ENCODE measurements at regions not wholly inside any gene's neighbourhood (a gene's known extent, or its start where the extent isn't known, plus 50 kb on each side); places are given as distances from the start of the nearest gene placed in this dataset.

DNA sequence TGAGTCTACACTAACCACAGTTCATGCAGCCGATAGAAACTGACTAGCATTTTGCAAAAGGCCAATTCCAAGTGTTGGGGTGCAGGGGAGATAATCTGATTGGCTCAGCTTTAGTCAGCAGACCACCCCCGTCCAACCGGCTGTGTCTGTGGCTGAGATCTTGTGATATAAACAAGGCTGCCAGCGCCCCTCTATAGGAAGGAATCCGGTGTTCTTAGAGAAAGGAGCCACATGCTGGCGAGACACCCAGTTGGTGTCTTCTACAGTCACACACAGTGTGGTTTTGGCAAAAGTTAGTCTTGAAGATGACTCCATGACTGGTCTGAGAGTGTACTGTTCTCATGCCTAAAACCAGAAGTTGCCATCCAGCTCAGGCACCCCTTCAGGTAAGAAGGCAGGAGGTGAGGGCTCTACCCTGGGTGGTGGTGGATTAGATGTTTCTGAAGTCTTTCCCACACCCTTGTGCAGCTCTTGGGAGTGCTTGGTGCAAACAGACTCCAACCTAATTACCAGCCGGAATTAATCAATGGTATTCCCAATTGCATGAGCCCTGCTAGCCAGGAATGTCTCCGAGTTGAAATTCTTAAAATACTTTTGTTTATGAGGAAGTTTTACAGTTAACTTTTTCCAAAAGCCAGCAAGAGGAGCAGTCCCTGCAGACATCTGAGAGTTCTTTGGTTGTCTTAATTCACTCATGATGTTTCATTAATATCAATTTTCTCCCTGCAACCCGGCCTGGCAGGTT, 172.3 kb upstream of the IRX6 start:
- 50% methylated on average over 2 of the region's 9 CpGs for WGBS (ENCODE audit: insufficient coverage, low lambda C conversion rate)
- Histone ChIP-seq H3K36me3 (ENCODE audit: control insufficient read depth, insufficient read depth, low read length) (no peaks in the 10 kb centered on the region), H3K4me1 (ENCODE audit: control insufficient read depth, insufficient read depth, low read length) (no peaks in the 10 kb centered on the region), H3K4me3 (ENCODE audit: low read length) (no peak overlapping the region), H3K27me3 (ENCODE audit: control insufficient read depth, insufficient read depth, low read length) (no peaks in the 10 kb centered on the region), H3K9me3 (ENCODE audit: control insufficient read depth, low read depth, low read length) (no peaks in the 10 kb centered on the region), H3K27ac (ENCODE audit: low read length) (no peak overlapping the region)
- no peak for DNase-seq

DNA sequence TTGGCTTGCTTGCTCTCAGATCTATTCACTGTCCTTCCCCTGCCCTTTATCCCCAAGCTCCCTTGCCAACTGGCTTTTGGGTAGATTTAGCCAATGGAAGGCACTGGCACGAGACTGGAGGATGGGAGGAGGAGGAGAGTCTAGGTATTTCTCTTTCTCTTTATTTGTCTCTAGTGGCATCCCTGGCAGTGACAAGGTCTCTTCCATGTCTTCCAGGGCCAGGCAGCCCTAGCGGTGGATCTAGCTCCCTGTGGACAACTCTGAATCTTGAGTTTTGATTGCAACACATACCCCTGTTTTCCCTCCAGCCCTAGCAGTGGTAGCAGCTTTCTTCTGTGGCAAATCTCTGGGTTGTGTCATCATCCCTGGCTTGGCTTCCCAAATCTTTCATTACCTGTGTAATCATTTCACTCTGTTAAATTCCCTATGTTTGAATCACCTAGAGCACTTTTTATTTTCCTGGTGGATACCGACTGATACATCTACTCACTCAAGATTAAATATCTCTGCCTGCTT, 171.1 kb upstream of the IRX6 start:
- no peaks in the 10 kb centered on the region for H3K36me3 ChIP-seq (ENCODE audit: control insufficient read depth, insufficient read depth, low read length)
- H3K4me3 ChIP-seq (ENCODE audit: low read length): no peak overlapping the region
- H3K27me3 ChIP-seq (ENCODE audit: control insufficient read depth, insufficient read depth, low read length): no peaks in the 10 kb centered on the region
- no peaks in the 10 kb centered on the region for H3K9me3 ChIP-seq (ENCODE audit: control insufficient read depth, low read depth, low read length)
- no CpG with 5 or more reads among the region's 3 CpGs for WGBS (ENCODE audit: insufficient coverage, low lambda C conversion rate)
- no peak overlapping the region for H3K27ac ChIP-seq (ENCODE audit: low read length)
- no peaks in the 10 kb centered on the region for H3K4me1 ChIP-seq (ENCODE audit: control insufficient read depth, insufficient read depth, low read length)
- DNase-seq: no peak

DNA sequence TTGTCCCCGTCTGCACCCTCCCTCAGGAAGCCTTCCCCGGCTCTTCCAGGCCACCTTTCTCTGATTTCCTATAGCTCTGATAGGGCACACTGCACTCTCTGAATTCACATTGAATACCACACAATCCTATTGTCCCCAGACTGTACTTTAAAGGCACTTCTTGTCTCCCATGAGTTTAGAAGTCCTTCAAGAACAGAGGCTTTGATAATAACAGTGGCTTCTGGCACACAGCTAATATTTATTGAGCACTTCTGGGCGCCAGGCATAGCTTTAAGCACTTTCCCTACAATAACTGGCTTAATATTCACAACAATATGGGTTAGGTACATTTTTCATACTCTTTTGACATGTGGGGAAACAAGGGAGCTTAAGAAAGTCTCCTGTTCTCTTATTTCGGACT, 169.7 kb upstream of the IRX6 start:
- 80% methylated on average over 2 of the region's 4 CpGs for WGBS (ENCODE audit: insufficient coverage, low lambda C conversion rate)
- Histone ChIP-seq H3K27ac (ENCODE audit: low read length) (no peak overlapping the region), H3K36me3 (ENCODE audit: control insufficient read depth, insufficient read depth, low read length) (no peaks in the 10 kb centered on the region), H3K4me1 (ENCODE audit: control insufficient read depth, insufficient read depth, low read length) (no peaks in the 10 kb centered on the region), H3K9me3 (ENCODE audit: control insufficient read depth, low read depth, low read length) (no peaks in the 10 kb centered on the region), H3K27me3 (ENCODE audit: control insufficient read depth, insufficient read depth, low read length) (no peaks in the 10 kb centered on the region), H3K4me3 (ENCODE audit: low read length) (no peak overlapping the region)
- DNase-seq: no peak

DNA sequence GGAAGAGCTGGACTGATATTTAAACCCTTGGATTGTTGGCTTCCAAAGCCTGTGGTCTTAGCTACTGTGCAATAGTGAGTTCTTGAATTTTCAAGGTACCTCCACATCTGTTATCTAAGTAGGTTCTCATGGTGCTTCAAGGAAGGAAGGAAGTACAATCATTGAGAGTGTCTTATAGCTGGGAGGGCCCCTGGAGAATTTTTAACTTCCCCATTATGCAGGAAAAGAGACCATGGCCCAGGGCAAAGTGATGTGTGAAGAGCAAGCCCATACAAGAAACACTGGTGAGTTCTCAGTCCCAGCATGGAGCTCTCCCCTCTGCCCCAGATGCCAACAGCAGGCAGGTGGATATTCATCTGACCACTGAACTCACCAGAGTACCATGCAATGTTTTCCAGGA, 169.0 kb upstream of the IRX6 start:
- no peaks in the 10 kb centered on the region for H3K4me1 ChIP-seq (ENCODE audit: control insufficient read depth, insufficient read depth, low read length)
- H3K27me3 ChIP-seq (ENCODE audit: control insufficient read depth, insufficient read depth, low read length): no peaks in the 10 kb centered on the region
- DNase-seq: no peak
- H3K4me3 ChIP-seq (ENCODE audit: low read length): no peak overlapping the region
- no peak overlapping the region for H3K27ac ChIP-seq (ENCODE audit: low read length)
- no peaks in the 10 kb centered on the region for H3K36me3 ChIP-seq (ENCODE audit: control insufficient read depth, insufficient read depth, low read length)
- H3K9me3 ChIP-seq (ENCODE audit: control insufficient read depth, low read depth, low read length): no peaks in the 10 kb centered on the region

DNA sequence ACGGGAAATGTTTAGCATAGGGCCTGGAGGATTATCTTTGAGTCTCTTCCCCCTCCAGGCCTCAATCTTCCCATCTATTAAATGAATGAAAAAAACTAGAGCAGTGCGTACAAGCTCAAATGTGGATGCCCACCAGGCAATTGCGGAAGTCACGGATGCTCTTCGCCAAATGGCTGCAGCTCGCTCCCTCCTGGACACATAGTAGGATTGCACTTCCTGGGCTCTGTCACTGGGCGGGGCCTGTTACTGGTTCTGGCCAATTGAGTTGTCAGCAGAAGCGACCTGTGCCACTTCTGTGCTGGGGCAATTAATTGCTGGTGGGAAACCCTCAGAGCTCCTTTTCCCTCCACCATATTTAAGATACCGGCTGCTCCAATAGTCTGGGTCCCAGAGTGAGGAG, 168.2 kb upstream of the IRX6 start:
- H3K4me1 ChIP-seq (ENCODE audit: control insufficient read depth, insufficient read depth, low read length): no peaks in the 10 kb centered on the region
- H3K36me3 ChIP-seq (ENCODE audit: control insufficient read depth, insufficient read depth, low read length): no peaks in the 10 kb centered on the region
- H3K4me3 ChIP-seq (ENCODE audit: low read length): no peak overlapping the region
- H3K27ac ChIP-seq (ENCODE audit: low read length): no peak overlapping the region
- H3K9me3 ChIP-seq (ENCODE audit: control insufficient read depth, low read depth, low read length): no peaks in the 10 kb centered on the region
- no peak for DNase-seq
- H3K27me3 ChIP-seq (ENCODE audit: control insufficient read depth, insufficient read depth, low read length): no peaks in the 10 kb centered on the region
- 100% methylated on average over 1 of the region's 9 CpGs for whole genome bisulfite sequencing (ENCODE audit: insufficient coverage, low lambda C conversion rate)

DNA sequence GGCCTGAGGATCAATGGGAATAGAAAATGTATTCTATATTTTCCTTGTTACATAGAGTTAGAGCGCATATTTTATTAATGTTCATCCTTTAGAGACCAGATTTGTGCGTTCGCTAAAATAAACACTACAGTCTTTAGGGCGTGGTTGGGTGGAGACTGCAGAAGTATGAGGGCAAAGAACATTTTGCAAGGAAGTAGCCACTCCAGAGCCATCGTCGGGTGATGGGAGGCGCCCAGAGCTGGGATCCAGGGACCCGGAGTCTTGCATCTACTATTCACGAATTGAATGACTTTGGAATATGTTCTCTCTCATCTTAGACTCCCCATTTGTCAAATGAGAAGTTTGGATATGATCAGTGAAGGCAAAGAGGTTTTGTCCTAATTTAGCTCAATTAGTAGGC, 154.2 kb upstream of the IRX6 start:
- DNase-seq: no peak
- no CpG with 5 or more reads among the region's 9 CpGs for WGBS (ENCODE audit: insufficient coverage, low lambda C conversion rate)
- Histone ChIP-seq H3K9me3 (ENCODE audit: control insufficient read depth, low read depth, low read length) (no peaks in the 10 kb centered on the region), H3K36me3 (ENCODE audit: control insufficient read depth, insufficient read depth, low read length) (no peaks in the 10 kb centered on the region), H3K27ac (ENCODE audit: low read length) (no peak overlapping the region), H3K4me3 (ENCODE audit: low read length) (no peak overlapping the region), H3K27me3 (ENCODE audit: control insufficient read depth, insufficient read depth, low read length) (no peaks in the 10 kb centered on the region), H3K4me1 (ENCODE audit: control insufficient read depth, insufficient read depth, low read length) (no peaks in the 10 kb centered on the region)

DNA sequence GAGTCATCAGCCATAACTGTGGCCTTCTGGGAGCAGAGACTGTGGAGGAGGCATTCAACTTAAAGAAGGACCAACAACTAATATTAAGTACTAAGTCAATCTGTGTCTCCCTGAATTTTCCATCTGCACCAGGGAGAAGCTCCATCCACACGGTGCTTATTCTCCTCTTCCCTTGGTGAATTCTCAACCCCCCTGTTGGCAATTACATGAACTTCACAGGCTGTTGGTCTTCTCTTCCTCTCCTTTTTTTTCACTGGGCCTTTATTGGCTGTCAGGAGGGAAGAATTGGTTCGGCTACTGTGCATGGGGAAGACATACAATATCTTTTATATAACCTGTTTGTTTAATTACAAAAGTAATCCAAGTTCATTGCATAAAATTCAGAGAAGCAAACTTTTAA, 152.8 kb upstream of the IRX6 start:
- H3K36me3 ChIP-seq (ENCODE audit: control insufficient read depth, insufficient read depth, low read length): no peaks in the 10 kb centered on the region
- no peaks in the 10 kb centered on the region for H3K27me3 ChIP-seq (ENCODE audit: control insufficient read depth, insufficient read depth, low read length)
- H3K9me3 ChIP-seq (ENCODE audit: control insufficient read depth, low read depth, low read length): no peaks in the 10 kb centered on the region
- no peak overlapping the region for H3K4me3 ChIP-seq (ENCODE audit: low read length)
- no peak overlapping the region for H3K27ac ChIP-seq (ENCODE audit: low read length)
- no peaks in the 10 kb centered on the region for H3K4me1 ChIP-seq (ENCODE audit: control insufficient read depth, insufficient read depth, low read length)
- WGBS (ENCODE audit: insufficient coverage, low lambda C conversion rate): no CpG with 5 or more reads among the region's 2 CpGs
- no peak for DNase-seq

DNA sequence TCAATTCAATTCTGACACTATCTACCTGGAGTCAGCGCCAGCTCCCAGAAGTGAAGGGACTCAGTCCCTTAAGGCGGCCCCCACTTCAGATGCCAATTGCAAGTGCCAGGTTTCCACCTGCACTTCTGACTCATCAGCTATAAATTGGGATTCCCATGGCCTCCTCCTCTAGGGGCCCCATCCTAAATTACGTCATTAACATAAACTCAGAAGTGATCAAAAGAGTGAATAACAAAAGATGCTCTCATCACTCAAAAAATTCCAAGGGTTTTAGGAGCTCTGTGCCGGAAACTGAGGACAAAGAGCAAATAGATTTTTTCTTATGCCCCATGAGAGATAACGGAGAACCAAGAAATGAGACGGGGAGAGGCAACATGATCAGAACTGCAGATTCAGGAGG, 148.6 kb upstream of the IRX6 start:
- no peaks in the 10 kb centered on the region for H3K36me3 ChIP-seq (ENCODE audit: control insufficient read depth, insufficient read depth, low read length)
- WGBS (ENCODE audit: insufficient coverage, low lambda C conversion rate): no CpG with 5 or more reads among the region's 6 CpGs
- no peak for DNase-seq
- no peak overlapping the region for H3K4me3 ChIP-seq (ENCODE audit: low read length)
- H3K9me3 ChIP-seq (ENCODE audit: control insufficient read depth, low read depth, low read length): no peaks in the 10 kb centered on the region
- H3K27ac ChIP-seq (ENCODE audit: low read length): no peak overlapping the region
- H3K4me1 ChIP-seq (ENCODE audit: control insufficient read depth, insufficient read depth, low read length): no peaks in the 10 kb centered on the region
- no peaks in the 10 kb centered on the region for H3K27me3 ChIP-seq (ENCODE audit: control insufficient read depth, insufficient read depth, low read length)

DNA sequence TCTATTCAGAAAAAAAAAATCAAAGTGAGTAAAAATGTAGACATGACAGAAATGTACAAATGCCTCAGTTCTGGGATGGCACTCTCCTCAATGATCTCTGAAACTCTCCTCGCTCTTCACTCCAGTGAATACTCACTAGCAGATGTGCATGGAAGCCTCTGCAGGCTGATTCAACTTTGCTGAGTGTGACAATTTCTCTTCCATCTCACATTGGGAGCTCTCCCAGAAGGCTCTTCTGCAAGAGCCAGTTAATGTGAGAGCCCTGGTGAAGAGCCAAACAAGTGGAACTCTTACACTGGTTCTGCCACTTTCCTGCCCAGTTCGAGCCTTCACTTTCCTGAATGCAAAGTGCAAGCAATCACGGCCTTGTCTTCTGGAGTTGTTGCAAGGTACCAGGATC, 147.1 kb upstream of the IRX6 start:
- WGBS (ENCODE audit: insufficient coverage, low lambda C conversion rate): no CpG with 5 or more reads among the region's 3 CpGs
- Histone ChIP-seq H3K4me3 (ENCODE audit: low read length) (no peak overlapping the region), H3K27ac (ENCODE audit: low read length) (no peak overlapping the region), H3K4me1 (ENCODE audit: control insufficient read depth, insufficient read depth, low read length) (no peaks in the 10 kb centered on the region), H3K27me3 (ENCODE audit: control insufficient read depth, insufficient read depth, low read length) (no peaks in the 10 kb centered on the region), H3K9me3 (ENCODE audit: control insufficient read depth, low read depth, low read length) (no peaks in the 10 kb centered on the region), H3K36me3 (ENCODE audit: control insufficient read depth, insufficient read depth, low read length) (no peaks in the 10 kb centered on the region)
- no peak for DNase-seq

DNA sequence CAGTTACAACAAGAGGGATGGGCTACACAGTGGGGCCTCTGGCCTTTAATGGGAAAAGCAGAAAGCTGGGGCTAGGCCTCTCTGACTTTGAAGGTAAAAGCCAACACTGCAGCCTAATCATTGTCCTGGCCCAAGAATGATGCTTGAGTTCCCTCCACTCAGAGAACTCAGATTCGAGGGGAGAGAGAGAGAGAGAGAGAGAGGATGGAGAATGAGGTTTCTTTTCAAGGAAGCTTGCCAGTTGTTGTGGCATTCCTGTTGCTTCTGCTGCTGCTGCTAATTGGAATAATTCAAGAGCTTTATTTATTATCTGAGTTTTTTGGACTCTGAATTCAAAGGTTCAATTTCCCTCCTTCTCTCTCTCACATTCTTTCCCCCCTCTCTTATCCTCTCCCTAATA, 144.6 kb upstream of the IRX6 start:
- DNase-seq: no peak
- Histone ChIP-seq H3K4me1 (ENCODE audit: control insufficient read depth, insufficient read depth, low read length) (no peaks in the 10 kb centered on the region), H3K27ac (ENCODE audit: low read length) (no peak overlapping the region), H3K36me3 (ENCODE audit: control insufficient read depth, insufficient read depth, low read length) (no peaks in the 10 kb centered on the region), H3K4me3 (ENCODE audit: low read length) (no peak overlapping the region), H3K9me3 (ENCODE audit: control insufficient read depth, low read depth, low read length) (no peaks in the 10 kb centered on the region), H3K27me3 (ENCODE audit: control insufficient read depth, insufficient read depth, low read length) (no peaks in the 10 kb centered on the region)
- no CpG with 5 or more reads among the region's 1 CpG for WGBS (ENCODE audit: insufficient coverage, low lambda C conversion rate)

DNA sequence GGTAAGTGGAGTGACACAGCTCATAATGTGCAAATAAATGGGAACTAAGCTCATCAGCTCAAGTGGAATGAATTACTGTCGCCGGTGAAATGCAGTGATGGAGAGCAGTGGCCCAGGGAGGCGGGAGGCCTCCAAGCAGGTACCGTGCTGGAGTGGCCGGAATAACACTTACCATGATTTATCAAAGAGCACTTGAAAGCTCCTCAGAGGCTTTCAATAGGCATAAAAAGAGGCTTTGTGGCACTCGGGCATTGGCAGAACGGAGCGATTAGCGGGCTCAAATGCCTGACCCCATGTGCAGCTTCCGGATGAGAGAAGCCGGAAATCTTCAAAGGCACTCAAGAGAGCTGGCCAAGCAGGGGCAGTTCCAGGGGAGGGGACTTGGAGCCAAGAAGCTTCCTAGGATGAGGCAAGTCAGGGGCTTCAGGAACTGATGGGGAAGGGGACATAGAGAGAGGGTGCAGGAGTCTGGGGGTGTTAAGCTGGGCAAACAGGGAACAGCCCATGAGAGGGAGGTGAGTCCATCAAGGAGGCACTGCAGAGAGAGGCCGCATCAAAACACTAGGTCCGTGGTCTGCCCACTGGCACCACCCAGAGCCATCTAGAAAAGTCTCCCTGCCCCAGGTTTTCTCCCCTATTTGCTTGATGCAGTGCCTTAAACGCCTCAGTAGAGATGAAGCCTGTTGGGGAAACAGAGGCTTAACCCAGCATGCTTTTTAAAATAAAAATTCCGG, 144.0 kb upstream of the IRX6 start:
- WGBS (ENCODE audit: insufficient coverage, low lambda C conversion rate): 90% methylated on average over 2 of the region's 15 CpGs
- no peaks in the 10 kb centered on the region for H3K9me3 ChIP-seq (ENCODE audit: control insufficient read depth, low read depth, low read length)
- no peak for DNase-seq

More for the DNA sequence above, 144.0 kb upstream of the IRX6 start:
- H3K27me3 ChIP-seq (ENCODE audit: control insufficient read depth, insufficient read depth, low read length): no peaks in the 10 kb centered on the region
- no peaks in the 10 kb centered on the region for H3K36me3 ChIP-seq (ENCODE audit: control insufficient read depth, insufficient read depth, low read length)
- H3K27ac ChIP-seq (ENCODE audit: low read length): no peak overlapping the region
- no peak overlapping the region for H3K4me3 ChIP-seq (ENCODE audit: low read length)
- H3K4me1 ChIP-seq (ENCODE audit: control insufficient read depth, insufficient read depth, low read length): no peaks in the 10 kb centered on the region
